Endothelial cell of umbilical vein (primary cell): ENCODE measurements at regions not wholly inside any gene's neighbourhood (a gene's known extent, or its start where the extent isn't known, plus 50 kb on each side); places are given as distances from the start of the nearest gene placed in this dataset.

ENCODE experiments used
- BruUV-seq: library from RNA; stranded (reverse); fragments of 400-500 nt; replicated peaks from 2 replicates; lab custom pipeline; 2021; lab: Mats Ljungman, UMichigan
- CTCF ChIA-PET: fragments of 300-600, 350-600 bp; sonication (Branson Sonifier 250); formaldehyde crosslinking; loops from one replicate; lab custom pipeline; 2021; ENCODE audit warnings: antibody characterized with exemption, inconsistent platforms; lab: Charles Lee
- POLR2A ChIA-PET: fragments of 300-600, 350-600 bp; sonication (Branson Sonifier 250); formaldehyde crosslinking; loops from one replicate; lab custom pipeline; 2021; ENCODE audit warnings: antibody characterized with exemption, inconsistent platforms; lab: Charles Lee
- DNase-seq: peaks from one replicate; pipeline ENCODE4 v3.0.0-alpha.2; 2011; ENCODE audit warnings: low read depth, low spot score
- FAIRE-seq: peaks from 2 replicates; lab custom pipeline; 2011; peaks lifted over from hg19 to GRCh38; lab: Jason Lieb, UNC
- H2AFZ ChIP-seq: 2 replicates; pipeline ENCODE4 v1.6.0; 2012; ENCODE audit warnings: low read depth, low read length, control low read depth, inconsistent platforms
- H3K27ac ChIP-seq: 2 replicates; pipeline ENCODE4 v1.5.1; 2011; ENCODE audit warnings: low read depth, mild to moderate bottlenecking, control low read depth, low read length, moderate library complexity; ENCODE audit not compliant: insufficient read depth
- H3K27me3 ChIP-seq, 2 experiments: 2 replicates each; pipeline versions ENCODE4 v1.6.0 to v1.6.1; 2011; ENCODE audit warnings: low read length in 2 of 2, mixed read lengths in 1 of 2; ENCODE audit not compliant: control insufficient read depth in 2 of 2, insufficient read depth in 2 of 2
- H3K36me3 ChIP-seq, 2 experiments: 2 replicates in 1 of 2; 3 replicates in 1 of 2; pipeline ENCODE4 v1.5.1; 2011; ENCODE audit warnings: low read length in 2 of 2, mild to moderate bottlenecking in 1 of 2, moderate library complexity in 1 of 2; ENCODE audit not compliant: control insufficient read depth in 2 of 2, insufficient read depth in 2 of 2; ENCODE audit errors: extremely low read depth in 1 of 2
- H3K4me1 ChIP-seq: 3 replicates; pipeline ENCODE4 v1.5.1; 2011; ENCODE audit warnings: mild to moderate bottlenecking, low read length; ENCODE audit not compliant: control insufficient read depth, insufficient read depth; ENCODE audit errors: extremely low read depth
- H3K4me2 ChIP-seq: 2 replicates; pipeline ENCODE4 v1.6.1; 2011; ENCODE audit warnings: low read length, control low read depth, mixed read lengths; ENCODE audit not compliant: insufficient read depth
- H3K4me3 ChIP-seq, 3 experiments: fragments of 200-600 bp in 1 of 3; sonication (generic), shearing (Covaris generic) in 1 of 3; replicated peaks in 1 of 3; 2 replicates each; pipeline ENCODE4 v1.5.1; 2011 to 2016; ENCODE audit warnings: control low read depth in 3 of 3, low read length in 3 of 3, mild to moderate bottlenecking in 2 of 3, inconsistent platforms in 1 of 3, low read depth in 1 of 3, moderate library complexity in 1 of 3; ENCODE audit not compliant: insufficient read depth in 1 of 3
- H3K79me2 ChIP-seq: 2 replicates; pipeline ENCODE4 v1.6.0; 2012; ENCODE audit warnings: low read length, inconsistent platforms; ENCODE audit not compliant: control insufficient read depth, insufficient read depth
- H3K9ac ChIP-seq: replicated peaks from 2 replicates; pipeline ENCODE3; 2011; ENCODE audit warnings: low read length, control low read depth; ENCODE audit not compliant: insufficient read depth; ENCODE audit errors: extremely low read depth
- H3K9me1 ChIP-seq: replicated peaks from 3 replicates; pipeline ENCODE4 v1.6.0; 2011; ENCODE audit warnings: mild to moderate bottlenecking, low read length; ENCODE audit not compliant: control insufficient read depth, insufficient read depth; ENCODE audit errors: extremely low read depth
- H3K9me3 ChIP-seq: replicated peaks from 2 replicates; pipeline ENCODE4 v1.5.1; 2012; ENCODE audit warnings: low read length, inconsistent platforms; ENCODE audit not compliant: control insufficient read depth, insufficient read depth
- H4K20me1 ChIP-seq: replicated peaks from 2 replicates; pipeline ENCODE3; 2011; ENCODE audit warnings: mild to moderate bottlenecking, low read length; ENCODE audit not compliant: control insufficient read depth, insufficient read depth; ENCODE audit errors: extremely low read depth
- EZH2 ChIP-seq: IDR thresholded peaks from 2 replicates; pipeline ENCODE4 v1.6.1; 2012; ENCODE audit warnings: borderline replicate concordance, low read depth, mild to moderate bottlenecking, moderate library complexity, low read length, inconsistent platforms; ENCODE audit not compliant: severe bottlenecking
- FOS ChIP-seq: IDR thresholded peaks from 2 replicates; pipeline ENCODE4 v1.6.1; 2011; ENCODE audit warnings: mild to moderate bottlenecking, low read length, moderate library complexity, borderline replicate concordance; ENCODE audit not compliant: insufficient read depth
- GATA2 ChIP-seq: IDR thresholded peaks from 2 replicates; pipeline ENCODE4 v1.7.0; 2011; ENCODE audit warnings: low read depth, mild to moderate bottlenecking, moderate library complexity, mixed read lengths, low read length; ENCODE audit not compliant: insufficient read length, insufficient read depth
- JUN ChIP-seq: IDR thresholded peaks from 2 replicates; pipeline ENCODE4 v1.6.1; 2011; ENCODE audit warnings: borderline replicate concordance, low read depth; ENCODE audit not compliant: insufficient read length, insufficient read depth
- MYC ChIP-seq: IDR thresholded peaks from one replicate; pipeline ENCODE4 v1.6.1; 2011; ENCODE audit warnings: mild to moderate bottlenecking, low read depth, low read length
- POLR2A ChIP-seq: IDR thresholded peaks from 2 replicates; pipeline ENCODE4 v1.6.1; 2012; ENCODE audit warnings: low read depth, mild to moderate bottlenecking, control low read depth, low read length
- POLR2AphosphoS5 ChIP-seq: IDR thresholded peaks from 2 replicates; pipeline ENCODE4 v1.6.1; 2012; ENCODE audit warnings: low read depth, mild to moderate bottlenecking, control low read depth, low read length, moderate library complexity; ENCODE audit not compliant: insufficient read depth
- dilution Hi-C: fragments of 300-500 bp; cut with MboI; formaldehyde crosslinking; loops from one replicate; pipeline ENCODE4 v1.15.0; 2019; ENCODE audit warnings: low sequenced_read_pairs; ENCODE audit not compliant: extremely low pct_ligation_motif_present
- intact Hi-C: fragments of 100-400 bp; cut with micrococcal nuclease; formaldehyde crosslinking; loops from one replicate; pipeline ENCODE4 v1.10.0; 2022
- TF ChIP-seq, protein P1 (sequence below): IDR thresholded peaks from 2 replicates; pipeline ENCODE4 v1.6.1; 2011; ENCODE audit not compliant: insufficient read depth, insufficient read length
- TF ChIP-seq, protein P2 (sequence below), 2 donors: IDR thresholded peaks; 1 replicate in 1 of 2; 2 replicates in 1 of 2; pipeline ENCODE4 v1.5.1; 2011; ENCODE audit warnings: low read length in 2 of 2, mild to moderate bottlenecking in 2 of 2, moderate library complexity in 2 of 2, control low read depth in 1 of 2, inconsistent platforms in 1 of 2, low read depth in 1 of 2; ENCODE audit not compliant: insufficient read depth in 1 of 2; ENCODE audit errors: extremely low read depth in 1 of 2

DNA sequence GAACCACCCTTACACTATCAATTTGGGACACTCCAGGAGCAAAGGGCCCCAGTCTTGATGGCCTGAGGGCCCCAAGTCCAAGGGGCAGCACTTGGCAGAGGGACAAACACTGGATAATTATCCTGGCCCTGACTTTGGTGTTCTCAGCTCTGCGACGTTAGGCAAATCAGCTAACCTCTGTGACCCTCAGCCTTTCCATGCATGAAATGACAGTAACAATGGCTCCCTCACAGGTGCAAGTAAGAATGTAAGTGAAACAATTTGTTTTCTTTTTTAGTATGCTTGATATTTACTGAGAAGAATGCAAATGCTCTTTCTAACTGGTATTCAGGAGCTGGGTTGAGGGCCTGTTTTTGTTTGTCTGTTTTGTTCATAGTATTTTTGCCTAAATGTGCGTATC, 61.6 kb upstream of the PRDX6 start:
- Histone ChIP-seq H3K36me3 (no peaks in the 10 kb centered on the region), H3K4me3 (no peak overlapping the region), H2AFZ (no peak overlapping the region), H3K4me1 (peaks cover 4% of the 10 kb centered on the region), H3K9me3 (no peaks in the 10 kb centered on the region), H3K9me1 (no peaks in the 10 kb centered on the region), H4K20me1 (no peaks in the 10 kb centered on the region), H3K27me3 (no peaks in the 10 kb centered on the region), H3K27ac (no peak overlapping the region), H3K9ac (no peak overlapping the region), H3K79me2 (no peaks in the 10 kb centered on the region), H3K4me2 (no peak overlapping the region)
- no peak for TF ChIP-seq MYC
- intact Hi-C loops: no loop called here
- POLR2A ChIA-PET: no interaction called here
- dilution Hi-C loops: no loop called here
- BruUV-seq: no TSS peak
- no peak for DNase-seq
- FAIRE-seq: no peak
- CTCF ChIA-PET: interaction anchor here (1.5 kb wide), 1 partner anchor 14 kb away, joined by 3 read pairs; no protein-coding TSS in a partner anchor

DNA sequence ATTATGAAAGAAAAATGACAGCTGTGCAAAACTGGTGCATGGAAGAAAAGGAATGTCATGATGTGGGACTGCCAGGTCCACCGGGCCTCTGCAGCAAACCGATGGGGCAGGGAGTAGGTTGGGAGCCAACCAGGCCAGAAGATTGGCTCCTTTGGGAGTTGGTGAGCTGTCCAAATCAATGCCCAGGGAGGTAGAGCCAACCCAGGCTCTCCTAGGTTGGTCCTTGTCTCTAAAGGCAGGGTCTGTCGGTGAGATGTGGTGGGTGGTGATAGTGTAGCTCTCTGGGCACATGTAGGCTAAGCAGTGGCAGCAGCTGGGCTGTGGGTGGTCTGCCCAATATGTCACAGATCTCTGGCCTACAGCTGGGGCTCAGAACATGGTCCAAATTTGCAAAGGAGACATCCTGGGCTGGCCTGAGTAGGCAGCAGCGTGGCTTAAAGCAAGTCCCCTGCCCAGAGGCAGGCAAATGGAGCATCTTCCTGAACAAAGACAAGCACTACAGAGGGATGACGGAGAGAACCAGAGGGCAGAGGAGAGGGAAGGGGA, 61.2 kb upstream of the PRDX6 start:
- no peak overlapping the region for H3K4me3 ChIP-seq
- no peak overlapping the region for H3K27ac ChIP-seq
- no TSS peak for BruUV-seq
- ChIA-PET CTCF (no interaction called here), POLR2A (no interaction called here)
- H3K4me1 ChIP-seq: peaks cover 5% of the 10 kb centered on the region
- no peaks in the 10 kb centered on the region for H3K9me1 ChIP-seq
- H4K20me1 ChIP-seq: no peaks in the 10 kb centered on the region
- H3K9ac ChIP-seq: no peak overlapping the region
- H3K79me2 ChIP-seq: no peaks in the 10 kb centered on the region
- H3K9me3 ChIP-seq: no peaks in the 10 kb centered on the region
- intact Hi-C loops (no loop called here), dilution Hi-C loops (no loop called here)
- H3K4me2 ChIP-seq: no peak overlapping the region
- TF ChIP-seq JUN: no peak
- no peak for TF ChIP-seq MYC
- TF ChIP-seq, protein P1, sequence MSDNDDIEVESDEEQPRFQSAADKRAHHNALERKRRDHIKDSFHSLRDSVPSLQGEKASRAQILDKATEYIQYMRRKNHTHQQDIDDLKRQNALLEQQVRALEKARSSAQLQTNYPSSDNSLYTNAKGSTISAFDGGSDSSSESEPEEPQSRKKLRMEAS: no peak
- TF ChIP-seq FOS: no peak
- no peak for TF ChIP-seq GATA2
- TF ChIP-seq, protein P2, sequence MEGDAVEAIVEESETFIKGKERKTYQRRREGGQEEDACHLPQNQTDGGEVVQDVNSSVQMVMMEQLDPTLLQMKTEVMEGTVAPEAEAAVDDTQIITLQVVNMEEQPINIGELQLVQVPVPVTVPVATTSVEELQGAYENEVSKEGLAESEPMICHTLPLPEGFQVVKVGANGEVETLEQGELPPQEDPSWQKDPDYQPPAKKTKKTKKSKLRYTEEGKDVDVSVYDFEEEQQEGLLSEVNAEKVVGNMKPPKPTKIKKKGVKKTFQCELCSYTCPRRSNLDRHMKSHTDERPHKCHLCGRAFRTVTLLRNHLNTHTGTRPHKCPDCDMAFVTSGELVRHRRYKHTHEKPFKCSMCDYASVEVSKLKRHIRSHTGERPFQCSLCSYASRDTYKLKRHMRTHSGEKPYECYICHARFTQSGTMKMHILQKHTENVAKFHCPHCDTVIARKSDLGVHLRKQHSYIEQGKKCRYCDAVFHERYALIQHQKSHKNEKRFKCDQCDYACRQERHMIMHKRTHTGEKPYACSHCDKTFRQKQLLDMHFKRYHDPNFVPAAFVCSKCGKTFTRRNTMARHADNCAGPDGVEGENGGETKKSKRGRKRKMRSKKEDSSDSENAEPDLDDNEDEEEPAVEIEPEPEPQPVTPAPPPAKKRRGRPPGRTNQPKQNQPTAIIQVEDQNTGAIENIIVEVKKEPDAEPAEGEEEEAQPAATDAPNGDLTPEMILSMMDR (IDR thresholded peaks at IDR 0.05; ENCODE audit: extremely low read depth in 1 of 2, insufficient read depth in 1 of 2, low read depth in 1 of 2, low read length in 2 of 2): no peak
- TF ChIP-seq POLR2A: no peak
- no peak for TF ChIP-seq EZH2
- TF ChIP-seq POLR2AphosphoS5: no peak
- no peaks in the 10 kb centered on the region for H3K36me3 ChIP-seq
- no peaks in the 10 kb centered on the region for H3K27me3 ChIP-seq
- DNase-seq (no peak), FAIRE-seq (no peak)
- no peak overlapping the region for H2AFZ ChIP-seq
